Ovary (tissue), 3 donors: ENCODE measurements at regions not wholly inside any gene's neighbourhood (a gene's known extent, or its start where the extent isn't known, plus 50 kb on each side); places are given as distances from the start of the nearest gene placed in this dataset.

Experiments
- POLR2A ChIP-seq: fragments of 450-650 bp; IDR thresholded peaks from one replicate; pipeline ENCODE4 v1.6.1; 2017; ENCODE audit warnings: antibody characterized with exemption, mild to moderate bottlenecking, moderate library complexity
- TF ChIP-seq, protein P1 (sequence below), 3 donors: fragments of 450-650 bp in 2 of 3; fragments of 200-600 bp in 1 of 3; IDR thresholded peaks; one replicate each; pipeline versions ENCODE4 v1.5.1 to v1.8.0; 2016 to 2022; ENCODE audit warnings: antibody characterized with exemption in 3 of 3, mild to moderate bottlenecking in 1 of 3
- donor health status: DM: no; HTN: no; CAD: no.

DNA sequence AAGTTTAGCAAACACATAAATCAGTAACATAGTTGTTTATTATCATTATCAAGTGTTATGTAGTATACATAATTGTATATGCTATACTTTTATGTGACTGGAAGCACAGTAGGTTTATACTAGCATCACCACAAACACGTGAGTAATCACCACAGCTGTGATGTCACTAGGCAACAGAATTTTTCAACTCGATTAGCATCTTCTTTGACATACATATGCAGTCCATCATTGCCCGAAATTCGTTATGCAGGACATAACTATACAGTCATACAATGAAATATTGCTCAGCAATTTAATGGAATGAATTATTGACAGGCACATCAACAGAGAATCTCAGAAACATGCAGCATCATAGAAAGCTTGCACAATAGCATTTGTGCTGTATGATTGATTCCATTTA, 77.7 kb downstream of the LSM5 start:
- TF ChIP-seq, protein P1, sequence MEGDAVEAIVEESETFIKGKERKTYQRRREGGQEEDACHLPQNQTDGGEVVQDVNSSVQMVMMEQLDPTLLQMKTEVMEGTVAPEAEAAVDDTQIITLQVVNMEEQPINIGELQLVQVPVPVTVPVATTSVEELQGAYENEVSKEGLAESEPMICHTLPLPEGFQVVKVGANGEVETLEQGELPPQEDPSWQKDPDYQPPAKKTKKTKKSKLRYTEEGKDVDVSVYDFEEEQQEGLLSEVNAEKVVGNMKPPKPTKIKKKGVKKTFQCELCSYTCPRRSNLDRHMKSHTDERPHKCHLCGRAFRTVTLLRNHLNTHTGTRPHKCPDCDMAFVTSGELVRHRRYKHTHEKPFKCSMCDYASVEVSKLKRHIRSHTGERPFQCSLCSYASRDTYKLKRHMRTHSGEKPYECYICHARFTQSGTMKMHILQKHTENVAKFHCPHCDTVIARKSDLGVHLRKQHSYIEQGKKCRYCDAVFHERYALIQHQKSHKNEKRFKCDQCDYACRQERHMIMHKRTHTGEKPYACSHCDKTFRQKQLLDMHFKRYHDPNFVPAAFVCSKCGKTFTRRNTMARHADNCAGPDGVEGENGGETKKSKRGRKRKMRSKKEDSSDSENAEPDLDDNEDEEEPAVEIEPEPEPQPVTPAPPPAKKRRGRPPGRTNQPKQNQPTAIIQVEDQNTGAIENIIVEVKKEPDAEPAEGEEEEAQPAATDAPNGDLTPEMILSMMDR (IDR thresholded peaks at IDR 0.05) = no peak
- TF ChIP-seq POLR2A = no peak
